GM18505 (cell line): ENCODE measurements at regions not wholly inside any gene's neighbourhood (a gene's known extent, or its start where the extent isn't known, plus 50 kb on each side); places are given as distances from the start of the nearest gene placed in this dataset.

ENCODE experiments used
- ATAC-seq: cut with Tn5 transposase; IDR thresholded peaks from one replicate; pipeline ENCODE4 v1.9.1; 2021; ENCODE audit not compliant: unreplicated experiment
- POLR2A ChIP-seq: IDR thresholded peaks from 4 replicates; pipeline ENCODE4 v1.6.1; 2011; ENCODE audit warnings: borderline replicate concordance; ENCODE audit not compliant: insufficient read depth, insufficient read length; ENCODE audit errors: extremely low read depth

DNA sequence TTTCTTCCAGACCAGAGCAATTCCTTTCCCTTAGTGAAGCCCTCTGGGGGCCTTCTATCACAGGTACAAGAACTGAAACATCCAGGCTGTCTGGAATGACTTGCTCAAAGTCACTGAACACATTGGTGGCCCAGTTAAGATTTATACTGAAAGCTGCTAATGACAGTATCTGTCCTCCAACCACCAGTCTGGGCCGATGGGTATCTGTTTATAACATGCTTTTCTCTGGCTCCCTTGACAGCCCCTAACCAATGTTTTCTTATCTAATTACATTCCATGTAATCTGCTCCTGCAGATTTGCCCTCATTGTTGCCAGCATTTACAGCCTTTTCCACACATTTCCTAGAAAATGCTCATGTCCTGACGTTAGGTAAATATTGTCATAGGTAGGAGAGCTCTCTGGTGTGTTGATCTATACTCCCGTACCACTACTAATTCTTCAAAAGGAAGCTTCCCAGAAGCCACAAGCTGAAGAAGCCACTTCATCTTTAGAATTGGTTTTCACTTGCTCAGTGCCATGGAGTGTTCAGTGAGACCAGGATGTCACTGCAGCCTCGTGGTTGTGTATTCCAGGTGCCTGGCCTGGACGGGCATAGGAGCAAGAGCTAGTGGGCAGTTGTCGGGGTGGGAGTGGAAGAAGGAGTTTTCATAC lies 163.9 kb downstream of the TSEN15 start:
- TF ChIP-seq POLR2A: no peak
- no peak for ATAC-seq

DNA sequence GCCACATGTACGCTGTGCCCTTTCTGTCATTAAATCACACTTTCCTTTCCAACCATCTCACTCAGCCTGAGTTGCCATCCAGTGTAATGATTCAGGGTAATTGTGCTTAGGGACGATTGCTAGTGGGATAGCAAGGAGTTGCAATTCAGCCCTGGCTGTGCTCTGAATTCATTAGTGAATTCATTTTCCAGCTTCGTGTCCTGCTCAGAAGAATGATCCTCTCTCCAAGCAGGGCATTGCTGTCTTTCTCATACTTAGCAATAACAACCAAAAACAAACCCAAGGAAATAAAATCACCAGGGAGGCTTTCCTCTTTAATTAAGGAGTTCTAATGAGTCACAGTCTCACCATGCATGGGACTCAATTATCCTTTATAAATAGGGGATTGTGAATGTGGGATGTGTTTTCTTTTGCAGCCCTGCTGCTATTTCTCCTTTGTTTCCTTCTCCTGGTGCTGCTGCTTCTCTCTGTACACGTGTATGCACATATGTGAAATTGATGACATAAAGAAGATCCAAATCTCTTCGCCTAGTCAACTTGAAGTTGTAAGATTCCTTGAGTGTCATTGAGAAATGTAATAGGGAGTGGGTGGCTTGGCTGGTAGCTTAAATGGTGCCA lies 167.0 kb downstream of the TSEN15 start:
- TF ChIP-seq POLR2A: no peak
- ATAC-seq: no peak

DNA sequence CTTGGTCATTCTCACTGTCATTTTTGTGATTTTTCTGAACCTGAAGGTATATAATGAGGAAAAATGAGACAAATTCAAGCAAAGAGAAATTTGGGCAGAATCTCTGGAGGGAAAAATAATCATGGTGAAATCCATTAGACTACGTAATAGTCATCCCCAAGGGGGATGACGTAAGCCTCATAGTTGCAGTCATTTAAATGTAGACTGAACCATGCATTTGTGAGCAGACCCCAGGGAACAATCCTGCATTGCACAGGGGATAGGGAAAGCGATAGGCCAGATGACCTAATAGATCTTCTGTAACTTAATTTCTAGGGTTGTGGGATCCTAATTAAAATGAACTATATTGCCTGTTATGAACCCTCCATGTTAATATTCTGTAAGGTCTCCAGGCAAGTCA lies 167.4 kb upstream of the C1orf21 start:
- ATAC-seq: no peak
- no peak for TF ChIP-seq POLR2A

DNA sequence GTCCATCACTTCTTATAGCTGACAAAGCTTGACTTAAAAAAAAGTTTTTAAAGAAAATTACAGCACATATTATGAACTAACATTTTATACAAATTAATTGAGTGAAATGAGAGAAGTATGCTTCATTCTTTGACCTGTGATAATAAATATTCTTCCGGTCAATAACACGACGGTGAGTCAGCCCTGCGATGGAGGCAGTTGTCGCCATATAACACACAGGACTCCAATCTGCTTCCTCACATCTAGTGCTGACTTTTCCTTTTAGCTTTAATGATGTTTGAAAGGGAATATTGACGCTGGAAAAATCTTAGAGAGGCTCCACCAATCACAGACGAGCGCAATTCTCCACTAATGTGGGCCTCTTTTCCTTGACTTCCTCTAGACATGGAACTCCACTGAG lies 166.9 kb upstream of the C1orf21 start:
- no peak for TF ChIP-seq POLR2A
- ATAC-seq: no peak

DNA sequence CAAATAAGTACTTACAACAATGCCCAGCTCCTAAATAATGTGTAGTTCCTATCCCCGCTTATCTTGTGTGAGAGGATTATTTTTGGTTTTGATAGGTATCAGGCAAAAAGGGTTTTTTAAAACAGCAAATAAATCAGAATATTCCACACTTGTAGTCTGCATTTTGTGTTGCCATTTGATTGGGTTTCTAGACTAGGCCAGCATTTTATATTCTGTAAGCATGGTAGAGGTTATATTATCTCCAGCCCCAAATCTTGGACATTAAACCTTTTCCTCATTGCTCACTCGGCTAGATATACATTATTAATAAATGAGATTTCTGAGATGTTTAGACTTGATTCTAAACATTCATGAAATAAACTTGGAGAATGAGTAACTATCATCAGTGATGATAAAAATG lies 165.7 kb upstream of the C1orf21 start:
- ATAC-seq: no peak

DNA sequence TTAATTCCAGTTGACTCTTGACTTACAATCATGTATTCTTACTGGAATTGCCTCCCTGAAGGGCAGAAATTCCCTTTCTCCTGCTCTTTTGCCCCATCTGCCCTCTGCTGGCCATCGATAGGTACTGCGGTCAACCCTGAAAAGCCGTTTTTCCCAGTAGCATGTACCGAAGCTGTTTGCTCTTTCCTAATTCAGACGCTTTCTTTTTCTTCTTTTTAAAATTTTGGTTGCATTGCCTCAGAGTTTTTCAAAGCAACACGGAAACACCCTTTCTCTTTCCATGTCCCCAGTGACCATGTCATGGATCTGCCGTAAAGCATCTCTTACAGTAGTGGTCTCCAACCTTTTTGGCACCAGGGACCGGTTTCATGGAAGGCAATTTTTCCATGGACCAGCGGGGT lies 164.2 kb upstream of the C1orf21 start:
- TF ChIP-seq POLR2A: no peak

More for the DNA sequence above, 165.7 kb upstream of the C1orf21 start:
- TF ChIP-seq POLR2A: no peak

DNA sequence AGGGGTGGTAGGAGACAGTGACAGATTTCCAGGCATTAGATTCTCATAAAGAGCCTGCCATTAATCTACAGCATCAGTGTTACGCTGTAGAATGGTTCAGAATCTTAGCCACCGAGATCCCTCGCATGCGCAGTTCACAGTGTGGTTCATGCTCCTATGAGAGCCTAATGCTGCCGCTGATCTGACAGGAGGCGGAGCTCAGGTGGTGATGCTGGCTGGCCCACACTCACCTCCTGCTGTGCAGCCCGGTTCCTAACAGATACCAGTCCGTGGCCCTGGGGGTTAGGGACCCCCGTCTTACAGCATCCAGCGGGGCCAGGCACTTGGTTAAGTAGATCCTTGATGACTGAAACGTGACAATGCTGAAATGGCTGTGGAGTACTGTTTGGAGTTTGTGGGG lies 163.6 kb upstream of the C1orf21 start:
- no peak for ATAC-seq
- no peak for TF ChIP-seq POLR2A

More for the DNA sequence above, 164.2 kb upstream of the C1orf21 start:
- ATAC-seq: no peak

DNA sequence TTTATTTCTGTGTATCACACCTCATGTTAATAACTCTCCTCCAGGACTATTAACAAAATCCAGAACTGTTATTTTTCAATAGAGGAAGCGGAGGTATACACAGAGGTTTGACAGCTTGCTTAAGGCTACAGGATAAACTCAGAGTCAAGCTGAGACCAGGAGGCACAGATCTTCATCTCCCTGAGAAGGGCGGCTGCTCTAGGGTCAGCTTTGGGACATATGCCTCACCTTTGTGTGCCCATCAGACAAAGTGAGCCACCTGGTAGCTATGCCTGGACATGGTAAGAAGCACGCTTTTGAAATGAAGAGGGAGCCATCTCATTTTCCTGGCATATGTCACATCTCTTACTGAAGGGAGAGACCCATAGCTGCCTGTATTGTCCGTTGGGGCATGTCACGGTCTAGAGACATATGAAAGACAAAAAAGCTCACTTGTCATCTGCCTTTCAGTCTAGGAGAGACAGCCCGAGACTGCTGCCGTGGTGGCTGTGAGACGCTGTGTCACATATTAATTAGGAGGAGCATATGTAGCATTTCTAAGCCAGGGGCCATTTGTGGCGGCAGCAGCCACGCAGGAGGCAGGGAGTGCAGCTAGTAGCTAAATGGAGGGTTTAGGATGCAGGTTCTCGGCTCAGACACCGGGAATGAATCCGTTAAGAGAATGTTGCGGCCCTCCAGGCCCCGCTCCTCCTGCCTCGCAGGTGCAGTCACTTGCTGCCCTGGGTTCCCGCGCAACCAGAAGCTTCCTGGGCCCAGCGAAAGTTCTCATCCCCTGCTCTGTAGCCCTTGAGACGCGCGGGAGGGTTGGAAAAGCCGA lies 161.3 kb upstream of the C1orf21 start:
- TF ChIP-seq POLR2A: no peak
- ATAC-seq: no peak

DNA sequence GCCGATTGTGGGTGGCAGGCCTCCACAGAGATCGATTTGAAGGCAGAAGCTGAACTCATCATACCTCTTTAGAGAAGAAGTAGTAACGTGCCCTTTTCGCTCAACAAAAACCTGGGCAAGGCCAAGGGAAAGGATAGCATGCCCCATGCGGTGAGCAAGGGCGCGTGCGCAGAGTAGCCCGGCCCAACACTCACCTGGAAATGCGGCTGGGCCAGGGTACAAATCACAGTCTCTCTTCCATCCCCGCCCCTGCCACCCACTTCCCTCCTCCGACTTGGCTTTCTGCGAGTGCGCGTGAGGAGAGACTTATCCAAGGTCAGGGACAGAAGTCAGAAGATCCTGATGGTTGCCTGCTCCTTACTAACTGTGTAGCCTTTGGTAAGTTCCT lies 160.7 kb upstream of the C1orf21 start:
- no peak for ATAC-seq
- TF ChIP-seq POLR2A: no peak

DNA sequence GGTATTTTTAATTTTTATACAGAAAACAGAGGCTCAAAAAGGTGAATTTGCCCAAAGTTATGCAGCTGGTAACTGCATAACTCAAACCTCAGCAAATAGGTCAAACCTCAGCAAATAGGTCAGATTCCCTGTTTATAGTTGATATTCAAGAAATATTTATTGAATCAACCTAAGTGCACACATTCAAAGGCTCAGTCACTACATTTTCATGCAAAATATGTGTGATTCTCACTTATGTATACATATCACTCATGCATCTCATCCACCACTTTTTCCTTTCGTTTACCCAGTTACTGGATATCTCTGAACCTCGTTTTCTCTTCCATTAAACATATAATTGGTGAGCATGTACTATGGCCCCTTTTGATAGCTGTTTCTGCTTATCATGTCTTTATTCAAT lies 158.3 kb upstream of the C1orf21 start:
- no peak for TF ChIP-seq POLR2A
- no peak for ATAC-seq

DNA sequence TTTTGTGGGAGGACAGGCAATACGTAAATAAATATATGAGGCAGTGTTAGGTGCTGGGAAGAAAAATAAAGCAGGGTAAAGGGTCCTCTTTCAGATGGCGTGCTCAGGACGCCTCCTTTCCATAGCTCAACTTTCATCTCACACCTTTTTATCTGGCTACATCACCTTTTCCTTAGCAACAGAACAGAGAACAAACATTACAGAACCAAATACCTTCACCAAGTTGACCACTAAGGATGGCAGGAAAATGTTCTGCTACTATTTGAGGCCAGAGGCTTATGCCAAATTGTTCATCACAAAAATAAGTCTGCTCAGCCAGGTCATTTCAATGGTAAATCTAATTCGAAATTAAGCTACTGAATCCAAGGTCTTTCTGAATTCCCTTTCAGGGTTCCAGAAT lies 149.2 kb upstream of the C1orf21 start:
- no peak for ATAC-seq
- TF ChIP-seq POLR2A: no peak

DNA sequence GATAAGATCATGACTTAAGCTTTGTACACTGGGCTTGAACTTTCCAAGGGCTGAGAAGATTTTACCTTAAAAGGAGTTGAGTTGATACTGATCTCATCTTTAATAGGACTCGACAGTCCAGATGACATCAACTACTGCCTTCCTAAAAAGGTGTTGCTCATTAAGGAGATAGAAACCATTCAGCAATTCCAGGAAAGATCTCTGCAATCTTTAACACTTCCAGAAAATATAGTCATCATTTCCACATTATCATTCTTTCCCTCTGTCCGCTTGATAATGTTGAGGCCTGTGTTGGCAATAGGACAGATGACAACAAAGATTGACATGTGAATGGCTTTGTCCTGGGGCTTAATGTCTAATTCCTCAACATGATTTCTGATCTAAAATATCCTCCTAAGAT lies 145.4 kb upstream of the C1orf21 start:
- no peak for TF ChIP-seq POLR2A

DNA sequence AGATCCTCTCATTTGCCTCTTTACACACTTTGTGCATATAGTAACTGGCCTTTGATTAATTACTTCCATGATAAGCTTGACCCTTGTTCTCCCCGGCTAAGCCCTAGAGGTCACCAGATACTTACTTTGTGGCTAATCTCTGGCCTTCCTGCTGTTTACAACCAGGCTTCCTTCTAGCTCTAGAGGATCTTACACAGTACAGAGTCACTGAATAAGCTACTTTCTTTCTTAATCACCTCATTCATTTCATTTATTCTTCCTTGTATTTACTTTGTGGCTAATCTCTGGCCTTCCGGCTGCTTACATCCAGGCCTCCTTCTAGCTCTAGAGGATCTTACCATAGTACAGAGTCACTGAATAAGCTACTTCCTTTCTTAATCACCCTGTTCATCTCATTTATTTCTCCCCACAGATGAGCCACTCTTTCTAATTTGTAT lies 144.3 kb upstream of the C1orf21 start:
- ATAC-seq: no peak
- TF ChIP-seq POLR2A: no peak

More for the DNA sequence above, 145.4 kb upstream of the C1orf21 start:
- ATAC-seq: no peak

DNA sequence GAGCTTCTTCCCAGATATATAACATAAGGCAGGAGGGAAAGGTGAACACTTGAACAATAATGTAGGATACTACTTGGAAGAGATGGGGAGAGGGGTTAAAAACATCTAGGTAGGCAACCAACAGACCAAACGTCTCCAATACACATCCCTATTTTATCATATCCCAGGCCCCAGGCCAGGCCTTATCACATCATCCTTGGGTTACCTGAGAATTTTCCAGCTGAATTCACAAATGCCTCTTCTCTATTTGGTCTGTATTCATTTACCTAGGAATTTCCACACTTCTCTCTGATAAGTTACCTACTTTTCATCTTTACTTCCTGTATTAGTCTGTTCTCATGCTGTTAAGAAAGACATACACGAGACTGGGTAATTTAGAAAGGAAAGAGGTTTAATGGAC lies 141.9 kb upstream of the C1orf21 start:
- TF ChIP-seq POLR2A: no peak
- no peak for ATAC-seq
